Motor neuron (in vitro differentiated cells): ENCODE measurements at regions not wholly inside any gene's neighbourhood (a gene's known extent, or its start where the extent isn't known, plus 50 kb on each side); places are given as distances from the start of the nearest gene placed in this dataset.
A peak's percentile ranks its signal among the peaks of the same experiment; 100 is the strongest.
"Not testable (repeated sequence)": the region's sequence is repeated elsewhere in the genome, so short reads cannot be mapped to it uniquely, and the experiment has no call there.

ENCODE experiments used
- ATAC-seq, 8 experiments: fragments of 200-7000 bp; cut with Tn5 transposase; replicated peaks in 6 of 8; 2 replicates each; pipeline ENCODE4 v1.8.0; 2021; ENCODE audit warnings: mild to moderate bottlenecking in 8 of 8, moderate library complexity in 8 of 8
- H3K27ac ChIP-seq, 2 donors: fragments of 250-450 bp; sonication (Bioruptor Pico); 2 replicates each; pipeline ENCODE4 v1.9.0; 2021; ENCODE audit warnings: antibody characterized with exemption in 2 of 2, mild to moderate bottlenecking in 2 of 2, moderate library complexity in 1 of 2
- H3K4me1 ChIP-seq, 2 donors: fragments of 250-450 bp; sonication (Bioruptor Pico); replicated peaks in 1 of 2; 2 replicates each; pipeline ENCODE4 v1.6.1; 2021; ENCODE audit warnings: antibody characterized with exemption in 2 of 2, mild to moderate bottlenecking in 2 of 2, moderate library complexity in 1 of 2
- H3K4me3 ChIP-seq, 5 donors: fragments of 250-450 bp; sonication (Bioruptor Pico); 2 replicates each; pipeline ENCODE4 v1.9.0; 2021; ENCODE audit warnings: antibody characterized with exemption in 5 of 5, mild to moderate bottlenecking in 5 of 5, moderate library complexity in 4 of 5
- WGBS, 10 experiments: fragments of 450-650 bp; shearing (Covaris generic); methylation state at CpG; one replicate each; pipeline ENCODE4 v1.0.0; 2022; 5-methylcytosine and 5-hydroxymethylcytosine counted together
- in situ Hi-C, 9 experiments: fragments of 400-800 bp; cut with MboI; loops; one replicate each; pipeline ENCODE4 v1.15.0; 2021; ENCODE audit warnings: low sequenced_read_pairs in 9 of 9, low pct_unique_long_range_greater_than_20kb in 2 of 9; ENCODE audit not compliant: unreplicated experiment in 9 of 9

GRCh38 chr4:3613967-3614730 lies 81.9 kb upstream of the LRPAP1 start:
- Histone ChIP-seq H3K27ac (no peak overlapping the region), H3K4me3 (no peak overlapping the region), H3K4me1 (peaks cover 2 to 12% of the 10 kb centered on the region in 2 donors)
- ATAC-seq = peak in 5 of 8 experiments; percentile 45 to 82 (median 52)
- in situ Hi-C loops = no loop called here
- WGBS, 10 experiments = 38 to 100% (median 81%) methylated on average over 2 to 5 of the region's 25 CpGs; no CpG with 5 or more reads in 6 of the 10 experiments

GRCh38 chr4:3612934-3613333 lies 80.7 kb upstream of the LRPAP1 start:
- H3K27ac ChIP-seq = no peak overlapping the region
- 0 to 100% (median 50%) methylated on average over 1 of the region's 1 CpG; no CpG with 5 or more reads in 6 of the 10 experiments for WGBS, 10 experiments
- in situ Hi-C loops = no loop called here
- no peak for ATAC-seq
- no peak overlapping the region for H3K4me3 ChIP-seq
- peaks cover 2 to 12% of the 10 kb centered on the region in 2 donors for H3K4me1 ChIP-seq

- ATAC-seq = no peak
- WGBS, 10 experiments = 93% methylated on average over 2 of the region's 4 CpGs; no CpG with 5 or more reads in 9 of the 10 experiments
- Histone ChIP-seq H3K4me3 (no peak overlapping the region), H3K4me1 (peaks cover 2 to 12% of the 10 kb centered on the region in 2 donors), H3K27ac (no peak overlapping the region)
- in situ Hi-C loops = no loop called here
Measured at GRCh38 chr4:3612281-3612680, 80.1 kb upstream of the LRPAP1 start.

GRCh38 chr4:3611778-3612177 lies 79.6 kb upstream of the LRPAP1 start:
- H3K4me1 ChIP-seq = peaks cover 2 to 12% of the 10 kb centered on the region in 2 donors
- ATAC-seq = no peak
- in situ Hi-C loops = no loop called here
- H3K4me3 ChIP-seq = no peak overlapping the region
- H3K27ac ChIP-seq = no peak overlapping the region
- 60 to 96% (median 84%) methylated on average over 1 to 8 of the region's 14 CpGs; no CpG with 5 or more reads in 5 of the 10 experiments for WGBS, 10 experiments

- in situ Hi-C loops, H3K4me3 ChIP-seq, H3K4me1 ChIP-seq, ATAC-seq, H3K27ac ChIP-seq: not testable (repeated sequence)
- WGBS, 10 experiments = 19 to 100% (median 70%) methylated on average over 1 to 4 of the region's 4 CpGs; no CpG with 5 or more reads in 4 of the 10 experiments
Measured at GRCh38 chr4:3610851-3611250, 78.6 kb upstream of the LRPAP1 start.

GRCh38 chr4:3609905-3610304 lies 77.7 kb upstream of the LRPAP1 start:
- H3K4me1 ChIP-seq, H3K4me3 ChIP-seq, ATAC-seq, H3K27ac ChIP-seq, in situ Hi-C loops: not testable (repeated sequence)
- WGBS, 10 experiments = 27 to 100% (median 93%) methylated on average over 1 to 2 of the region's 2 CpGs; no CpG with 5 or more reads in 6 of the 10 experiments

- 40 to 80% (median 73%) methylated on average over 1 to 7 of the region's 20 CpGs; no CpG with 5 or more reads in 5 of the 10 experiments for WGBS, 10 experiments
Measured at GRCh38 chr4:3607690-3608552, 75.7 kb upstream of the LRPAP1 start.

GRCh38 chr4:3606850-3607249 lies 74.6 kb upstream of the LRPAP1 start:
- 100% methylated on average over 1 of the region's 5 CpGs; no CpG with 5 or more reads in 9 of the 10 experiments for WGBS, 10 experiments
- peak in 3 of 8 experiments; percentile 27 to 67 (median 60) for ATAC-seq
- H3K4me1 ChIP-seq, H3K4me3 ChIP-seq, in situ Hi-C loops, H3K27ac ChIP-seq: not testable (repeated sequence)

More at GRCh38 chr4:3607690-3608552, 75.7 kb upstream of the LRPAP1 start:
- in situ Hi-C loops = no loop called here
- H3K4me3 ChIP-seq = no peak overlapping the region
- peak; percentile 34 to 92 (median 86) for ATAC-seq
- H3K4me1 ChIP-seq = no peaks in the 10 kb centered on the region
- no peak overlapping the region for H3K27ac ChIP-seq

- H3K4me1 ChIP-seq, H3K4me3 ChIP-seq, ATAC-seq, H3K27ac ChIP-seq, in situ Hi-C loops: not testable (repeated sequence)
- 43 to 92% (median 84%) methylated on average over 1 to 3 of the region's 3 CpGs for WGBS, 10 experiments
Measured at GRCh38 chr4:3606271-3606670, 74.0 kb upstream of the LRPAP1 start.

- in situ Hi-C loops = no loop called here
- Histone ChIP-seq H3K4me3 (no peak overlapping the region), H3K27ac (no peak overlapping the region), H3K4me1 (no peaks in the 10 kb centered on the region)
- peak in 1 of 8 experiments; percentile 18 for ATAC-seq
- 100% methylated on average over 3 of the region's 14 CpGs; no CpG with 5 or more reads in 9 of the 10 experiments for WGBS, 10 experiments
Measured at GRCh38 chr4:3605491-3605890, 73.3 kb upstream of the LRPAP1 start.

GRCh38 chr4:3602886-3603645 lies 70.8 kb upstream of the LRPAP1 start:
- in situ Hi-C loops, H3K27ac ChIP-seq, H3K4me3 ChIP-seq, ATAC-seq, H3K4me1 ChIP-seq: not testable (repeated sequence)
- WGBS, 10 experiments = 40 to 80% (median 65%) methylated on average over 1 to 5 of the region's 11 CpGs; no CpG with 5 or more reads in 6 of the 10 experiments

GRCh38 chr4:3601992-3602391 lies 69.8 kb upstream of the LRPAP1 start:
- 0 to 54% (median 24%) methylated on average over 1 to 3 of the region's 3 CpGs; no CpG with 5 or more reads in 7 of the 10 experiments for WGBS, 10 experiments
- Histone ChIP-seq H3K4me1 (no peaks in the 10 kb centered on the region), H3K4me3 (no peak overlapping the region), H3K27ac (no peak overlapping the region)
- ATAC-seq = no peak
- in situ Hi-C loops = no loop called here
